SW480 (cell line): ENCODE measurements at regions not wholly inside any gene's neighbourhood (a gene's known extent, or its start where the extent isn't known, plus 50 kb on each side); places are given as distances from the start of the nearest gene placed in this dataset.

Experiments
- DNase-seq: peaks from one replicate; pipeline ENCODE4 v3.0.0-alpha.2; 2016; ENCODE audit warnings: low spot score

GRCh38 chrX:45295259-45295986 is 94.7 kb upstream of the DIPK2B start:
- peak; percentile 43 for DNase-seq

- DNase-seq = no peak
Measured at GRCh38 chrX:45274576-45274975, 73.9 kb upstream of the DIPK2B start.

- DNase-seq = no peak
Measured at GRCh38 chrX:45267007-45267406, 66.3 kb upstream of the DIPK2B start.

GRCh38 chrX:45266456-45266855 is 65.8 kb upstream of the DIPK2B start:
- no peak for DNase-seq

- no peak for DNase-seq
Measured at GRCh38 chrX:45264865-45265264, 64.2 kb upstream of the DIPK2B start.

GRCh38 chrX:45261471-45261870 is 60.8 kb upstream of the DIPK2B start:
- no peak for DNase-seq

- no peak for DNase-seq
Measured at GRCh38 chrX:45261005-45261404, 60.3 kb upstream of the DIPK2B start.

- DNase-seq = no peak
Measured at GRCh38 chrX:45258731-45259402, 58.2 kb upstream of the DIPK2B start.
